ENCODE measurements at regions not wholly inside any gene's neighbourhood (a gene's known extent, or its start where the extent isn't known, plus 50 kb on each side); places are given as distances from the start of the nearest gene placed in this dataset.

DNA sequence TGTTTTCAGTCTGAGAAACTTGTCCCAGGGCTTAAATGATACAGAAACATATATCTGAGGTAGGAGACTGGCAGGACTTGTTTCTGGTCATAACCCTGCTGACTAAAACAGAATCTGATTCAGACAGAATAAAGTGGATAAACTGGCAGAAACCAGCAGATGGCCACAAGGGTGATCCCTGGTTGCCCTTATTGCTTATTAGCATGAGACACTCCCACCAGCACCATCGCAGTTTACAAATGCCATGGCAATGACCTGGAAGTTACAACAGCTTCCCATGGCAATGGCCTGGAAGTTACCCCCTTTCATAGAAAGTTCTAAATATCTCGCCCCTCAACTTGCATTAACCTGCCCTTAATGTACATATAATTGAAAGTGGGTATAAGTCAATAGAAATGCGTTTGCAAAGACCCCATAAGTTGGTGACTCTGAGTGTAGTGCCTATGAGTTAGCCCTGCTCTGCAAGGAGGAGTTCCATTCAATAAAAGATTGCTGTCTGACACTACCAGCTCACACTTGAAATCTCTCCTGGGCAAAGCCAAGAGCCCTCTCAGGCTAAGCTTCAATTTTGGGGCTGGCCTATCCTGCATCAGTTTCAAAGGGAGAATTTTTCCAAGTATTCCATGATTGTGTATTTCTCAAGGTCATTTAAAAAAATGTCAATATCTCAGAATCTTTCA is 52.9 kb upstream of the PAGE5 start:
- Mint-ChIP-seq H3K9me3 (ENCODE audit: unreplicated experiment) (no peaks in the 10 kb centered on the region), H3K36me3 (ENCODE audit: low read depth, unreplicated experiment) (no peaks in the 10 kb centered on the region), H3K4me1 (ENCODE audit: unreplicated experiment) (no peaks in the 10 kb centered on the region), H3K4me3 (ENCODE audit: unreplicated experiment) (no peak overlapping the region), H3K27me3 (ENCODE audit: unreplicated experiment) (peaks cover 2% of the 10 kb centered on the region), H3K27ac (ENCODE audit: unreplicated experiment) (no peak overlapping the region)
- TF ChIP-seq, protein P1, sequence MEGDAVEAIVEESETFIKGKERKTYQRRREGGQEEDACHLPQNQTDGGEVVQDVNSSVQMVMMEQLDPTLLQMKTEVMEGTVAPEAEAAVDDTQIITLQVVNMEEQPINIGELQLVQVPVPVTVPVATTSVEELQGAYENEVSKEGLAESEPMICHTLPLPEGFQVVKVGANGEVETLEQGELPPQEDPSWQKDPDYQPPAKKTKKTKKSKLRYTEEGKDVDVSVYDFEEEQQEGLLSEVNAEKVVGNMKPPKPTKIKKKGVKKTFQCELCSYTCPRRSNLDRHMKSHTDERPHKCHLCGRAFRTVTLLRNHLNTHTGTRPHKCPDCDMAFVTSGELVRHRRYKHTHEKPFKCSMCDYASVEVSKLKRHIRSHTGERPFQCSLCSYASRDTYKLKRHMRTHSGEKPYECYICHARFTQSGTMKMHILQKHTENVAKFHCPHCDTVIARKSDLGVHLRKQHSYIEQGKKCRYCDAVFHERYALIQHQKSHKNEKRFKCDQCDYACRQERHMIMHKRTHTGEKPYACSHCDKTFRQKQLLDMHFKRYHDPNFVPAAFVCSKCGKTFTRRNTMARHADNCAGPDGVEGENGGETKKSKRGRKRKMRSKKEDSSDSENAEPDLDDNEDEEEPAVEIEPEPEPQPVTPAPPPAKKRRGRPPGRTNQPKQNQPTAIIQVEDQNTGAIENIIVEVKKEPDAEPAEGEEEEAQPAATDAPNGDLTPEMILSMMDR (IDR thresholded peaks at IDR 0.05; ENCODE audit: unreplicated experiment), result no peak
- DNase-seq (ENCODE audit: low spot score), result no peak

DNA sequence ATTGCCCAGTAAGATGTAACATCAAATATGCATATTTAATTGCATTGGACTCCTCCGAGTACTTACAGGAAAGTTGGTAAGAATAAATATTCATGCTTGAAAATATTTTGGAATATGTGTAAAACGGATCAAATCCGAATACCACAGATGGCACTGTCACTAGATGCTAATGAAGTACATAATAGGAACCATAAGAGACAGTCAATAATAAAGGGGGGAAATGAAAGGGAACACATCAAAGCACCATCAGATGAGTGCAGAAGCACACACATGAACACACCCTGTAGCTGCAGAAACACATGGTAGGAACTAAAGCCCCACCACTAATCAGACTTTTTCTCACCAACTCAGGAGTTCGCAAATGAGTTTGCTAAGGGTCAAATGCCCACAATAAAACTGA is 52.2 kb upstream of the PAGE5 start:
- TF ChIP-seq, protein P1 (IDR thresholded peaks at IDR 0.05; ENCODE audit: unreplicated experiment), result no peak
- no peaks in the 10 kb centered on the region for H3K27me3 Mint-ChIP-seq (ENCODE audit: unreplicated experiment)
- no peaks in the 10 kb centered on the region for H3K36me3 Mint-ChIP-seq (ENCODE audit: low read depth, unreplicated experiment)
- no peaks in the 10 kb centered on the region for H3K9me3 Mint-ChIP-seq (ENCODE audit: unreplicated experiment)
- no peaks in the 10 kb centered on the region for H3K4me1 Mint-ChIP-seq (ENCODE audit: unreplicated experiment)
- H3K27ac Mint-ChIP-seq (ENCODE audit: unreplicated experiment), result no peak overlapping the region
- H3K4me3 Mint-ChIP-seq (ENCODE audit: unreplicated experiment), result no peak overlapping the region
- DNase-seq (ENCODE audit: low spot score), result no peak

DNA sequence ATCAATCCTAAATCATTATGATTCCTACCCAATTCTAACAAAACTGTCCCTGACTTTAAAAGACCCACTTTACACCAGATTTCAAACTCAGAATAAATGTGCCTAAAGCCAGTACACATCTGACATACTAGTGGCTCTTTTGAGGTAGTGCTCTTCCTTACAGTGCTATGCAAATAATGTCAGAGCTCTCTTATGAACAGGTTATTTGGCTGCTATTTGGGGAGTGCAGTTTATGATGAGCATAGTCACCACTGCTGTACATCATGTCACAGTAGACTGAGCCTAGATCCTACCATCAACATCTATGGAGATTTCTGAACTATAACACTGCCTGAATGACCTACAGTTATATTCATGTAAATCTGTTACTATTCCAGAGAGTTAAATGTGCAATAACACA is 50.4 kb upstream of the PAGE5 start:
- Mint-ChIP-seq H3K9me3 (ENCODE audit: unreplicated experiment) (no peaks in the 10 kb centered on the region), H3K4me3 (ENCODE audit: unreplicated experiment) (no peak overlapping the region), H3K4me1 (ENCODE audit: unreplicated experiment) (no peaks in the 10 kb centered on the region), H3K36me3 (ENCODE audit: low read depth, unreplicated experiment) (no peaks in the 10 kb centered on the region), H3K27me3 (ENCODE audit: unreplicated experiment) (no peaks in the 10 kb centered on the region), H3K27ac (ENCODE audit: unreplicated experiment) (no peak overlapping the region)
- TF ChIP-seq, protein P1 (IDR thresholded peaks at IDR 0.05; ENCODE audit: unreplicated experiment), result no peak
- no peak for DNase-seq (ENCODE audit: low spot score)

Measured in endothelial cell (in vitro differentiated cells).